ENCODE measurements at regions not wholly inside any gene's neighbourhood (a gene's known extent, or its start where the extent isn't known, plus 50 kb on each side); places are given as distances from the start of the nearest gene placed in this dataset.

- H3K9me3 ChIP-seq, result no peaks in the 10 kb centered on the region
- DNase-seq, result no peak
- H2AFZ ChIP-seq (ENCODE audit: low read depth), result no peak overlapping the region
- no peaks in the 10 kb centered on the region for H3K9me2 ChIP-seq
- 97% methylated on average over 7 of the region's 7 CpGs for WGBS (ENCODE audit: low lambda C conversion rate)
- CTCF ChIA-PET, result interaction anchor here (0.9 to 1.6 kb wide), 3 partner anchors 8 to 21 kb away, joined by 3 to 5 read pairs (median 4); no protein-coding TSS in a partner anchor
- no peaks in the 10 kb centered on the region for H3K27me3 ChIP-seq (ENCODE audit: insufficient read depth)
- TF ChIP-seq TCF12 (IDR thresholded peaks at IDR 0.05) (no peak), MXI1 (IDR thresholded peaks at IDR 0.05; ENCODE audit: low read depth, low read length) (no peak), EZH2phosphoT487 (IDR thresholded peaks at IDR 0.05; ENCODE audit: borderline replicate concordance, low read depth) (no peak), GATA2 (CRISPR knock-in tag; IDR thresholded peaks at IDR 0.05) (no peak), TAF1 (IDR thresholded peaks at IDR 0.05; ENCODE audit: borderline replicate concordance, low read depth, low read length) (no peak), FOSL2 (IDR thresholded peaks at IDR 0.05; ENCODE audit: borderline replicate concordance, low read depth) (no peak), TEAD4 (IDR thresholded peaks at IDR 0.05; ENCODE audit: borderline replicate concordance, insufficient read depth) (no peak)
- TF ChIP-seq, protein P1, sequence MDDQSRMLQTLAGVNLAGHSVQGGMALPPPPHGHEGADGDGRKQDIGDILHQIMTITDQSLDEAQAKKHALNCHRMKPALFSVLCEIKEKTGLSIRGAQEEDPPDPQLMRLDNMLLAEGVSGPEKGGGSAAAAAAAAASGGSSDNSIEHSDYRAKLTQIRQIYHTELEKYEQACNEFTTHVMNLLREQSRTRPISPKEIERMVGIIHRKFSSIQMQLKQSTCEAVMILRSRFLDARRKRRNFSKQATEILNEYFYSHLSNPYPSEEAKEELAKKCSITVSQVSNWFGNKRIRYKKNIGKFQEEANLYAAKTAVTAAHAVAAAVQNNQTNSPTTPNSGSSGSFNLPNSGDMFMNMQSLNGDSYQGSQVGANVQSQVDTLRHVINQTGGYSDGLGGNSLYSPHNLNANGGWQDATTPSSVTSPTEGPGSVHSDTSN (IDR thresholded peaks at IDR 0.05), result no peak
- H3K4me1 ChIP-seq (ENCODE audit: control insufficient read depth in 1 of 2, insufficient read depth in 2 of 2, low read depth in 1 of 2, low read length in 1 of 2), result peaks cover 11 to 14% of the 10 kb centered on the region in 2 experiments; a peak in 3 of 4 replicates
- peaks cover 6% of the 10 kb centered on the region for H3F3A ChIP-seq (replicated peaks; ENCODE audit: insufficient read depth)
- 0 out of 2 replicates have a peak, but pooled peaks cover 6% of the 10 kb centered on the region for H3K79me2 ChIP-seq (ENCODE audit: insufficient read depth)
- POLR2A ChIA-PET, result no interaction called here
- peaks cover 2 to 9% of the 10 kb centered on the region in 2 experiments for H3K36me3 ChIP-seq (replicated peaks in 1 of 2; ENCODE audit: control insufficient read depth in 1 of 2, insufficient read depth in 2 of 2, low read length in 1 of 2)
- H3K4me2 ChIP-seq, result no peak overlapping the region
- H3K4me3 ChIP-seq (ENCODE audit: low read depth in 2 of 2, low read length in 1 of 2), result no peak overlapping the region
- no peak overlapping the region for H3K9ac ChIP-seq
- no peak overlapping the region for H3K27ac ChIP-seq (ENCODE audit: low read depth in 2 of 2, low read length in 1 of 2)
- H4K20me1 ChIP-seq (ENCODE audit: insufficient read depth), result no peaks in the 10 kb centered on the region
Observed at GRCh38 chr7:112877691-112878460, 87.7 kb upstream of the TMEM168 start.

DNA sequence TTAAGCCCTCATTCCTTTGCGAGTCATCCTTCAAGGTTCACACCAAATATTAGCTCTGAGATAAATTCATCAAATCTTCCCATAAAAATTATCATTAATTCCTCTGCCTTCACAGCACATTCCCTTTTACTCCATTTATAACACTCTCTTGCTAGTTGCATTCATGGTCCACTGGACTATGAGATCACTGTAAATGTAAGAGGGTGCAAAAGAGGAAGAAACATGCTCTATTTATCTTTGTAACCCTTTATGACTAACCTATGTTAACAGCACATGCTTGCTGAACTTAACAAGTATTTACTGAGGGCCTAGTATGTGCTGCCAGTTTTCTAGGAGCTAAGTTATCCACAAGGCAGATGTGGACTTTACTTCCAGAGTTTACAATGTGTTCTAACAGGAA lies 86.7 kb upstream of the TMEM168 start:
- no peaks in the 10 kb centered on the region for H3K9me3 ChIP-seq
- peaks cover 10 to 14% of the 10 kb centered on the region in 2 experiments; a peak in 3 of 4 replicates for H3K4me1 ChIP-seq (ENCODE audit: control insufficient read depth in 1 of 2, insufficient read depth in 2 of 2, low read depth in 1 of 2, low read length in 1 of 2)
- H3K27me3 ChIP-seq (ENCODE audit: insufficient read depth), result no peaks in the 10 kb centered on the region
- no peak overlapping the region for H3K9ac ChIP-seq
- H4K20me1 ChIP-seq (ENCODE audit: insufficient read depth), result 0 out of 2 replicates have a peak, but pooled peaks cover 3% of the 10 kb centered on the region
- WGBS (ENCODE audit: low lambda C conversion rate), result 91% methylated on average over 1 of the region's 1 CpG
- H3F3A ChIP-seq (replicated peaks; ENCODE audit: insufficient read depth), result peaks cover 5% of the 10 kb centered on the region
- no peak overlapping the region for H2AFZ ChIP-seq (ENCODE audit: low read depth)
- ChIA-PET CTCF (no interaction called here), POLR2A (no interaction called here)
- no peak overlapping the region for H3K4me2 ChIP-seq
- no peak overlapping the region for H3K27ac ChIP-seq (ENCODE audit: low read depth in 2 of 2, low read length in 1 of 2)
- no peak overlapping the region for H3K4me3 ChIP-seq (ENCODE audit: low read depth in 2 of 2, low read length in 1 of 2)
- no peaks in the 10 kb centered on the region for H3K9me2 ChIP-seq
- H3K79me2 ChIP-seq (ENCODE audit: insufficient read depth), result peaks cover 13% of the 10 kb centered on the region
- TF ChIP-seq USF2 (IDR thresholded peaks at IDR 0.05; ENCODE audit: borderline replicate concordance, low read depth, low read length) (no peak), GATA2 (CRISPR knock-in tag; IDR thresholded peaks at IDR 0.05) (no peak), FOXM1 (IDR thresholded peaks at IDR 0.05; ENCODE audit: low read depth) (no peak), YY1 (IDR thresholded peaks at IDR 0.05; ENCODE audit: low read depth) (no peak), ELF1 (IDR thresholded peaks at IDR 0.05) (no peak), RCOR1 (IDR thresholded peaks at IDR 0.05; ENCODE audit: low read length) (no peak), USF1 (IDR thresholded peaks at IDR 0.05; ENCODE audit: borderline replicate concordance, low read depth) (no peak), EP300 (IDR thresholded peaks at IDR 0.05; ENCODE audit: borderline replicate concordance in 1 of 2, low read depth in 1 of 2, low read length in 1 of 2) (no peak), NRF1 (IDR thresholded peaks at IDR 0.05; ENCODE audit: low read depth, low read length) (no peak), RAD21 (IDR thresholded peaks at IDR 0.05; ENCODE audit: low read length) (no peak), MXI1 (IDR thresholded peaks at IDR 0.05; ENCODE audit: low read depth, low read length) (no peak), GABPA (IDR thresholded peaks at IDR 0.05; ENCODE audit: low read depth) (no peak), TAF1 (IDR thresholded peaks at IDR 0.05; ENCODE audit: borderline replicate concordance, low read depth, low read length) (no peak)
- TF ChIP-seq, protein P2, sequence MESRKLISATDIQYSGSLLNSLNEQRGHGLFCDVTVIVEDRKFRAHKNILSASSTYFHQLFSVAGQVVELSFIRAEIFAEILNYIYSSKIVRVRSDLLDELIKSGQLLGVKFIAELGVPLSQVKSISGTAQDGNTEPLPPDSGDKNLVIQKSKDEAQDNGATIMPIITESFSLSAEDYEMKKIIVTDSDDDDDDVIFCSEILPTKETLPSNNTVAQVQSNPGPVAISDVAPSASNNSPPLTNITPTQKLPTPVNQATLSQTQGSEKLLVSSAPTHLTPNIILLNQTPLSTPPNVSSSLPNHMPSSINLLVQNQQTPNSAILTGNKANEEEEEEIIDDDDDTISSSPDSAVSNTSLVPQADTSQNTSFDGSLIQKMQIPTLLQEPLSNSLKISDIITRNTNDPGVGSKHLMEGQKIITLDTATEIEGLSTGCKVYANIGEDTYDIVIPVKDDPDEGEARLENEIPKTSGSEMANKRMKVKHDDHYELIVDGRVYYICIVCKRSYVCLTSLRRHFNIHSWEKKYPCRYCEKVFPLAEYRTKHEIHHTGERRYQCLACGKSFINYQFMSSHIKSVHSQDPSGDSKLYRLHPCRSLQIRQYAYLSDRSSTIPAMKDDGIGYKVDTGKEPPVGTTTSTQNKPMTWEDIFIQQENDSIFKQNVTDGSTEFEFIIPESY (IDR thresholded peaks at IDR 0.05; ENCODE audit: borderline replicate concordance, low read depth), result no peak
- H3K36me3 ChIP-seq (replicated peaks in 1 of 2; ENCODE audit: control insufficient read depth in 1 of 2, insufficient read depth in 2 of 2, low read length in 1 of 2), result peaks cover 2 to 9% of the 10 kb centered on the region in 2 experiments
- no peak for DNase-seq

All from SK-N-SH (cell line).